H1 (cell line): ENCODE measurements at regions not wholly inside any gene's neighbourhood (a gene's known extent, or its start where the extent isn't known, plus 50 kb on each side); places are given as distances from the start of the nearest gene placed in this dataset.

Source experiments
- CHD7 ChIP-seq: fragments of 300-600 bp; sonication (generic); IDR thresholded peaks from 2 replicates; pipeline ENCODE4 v1.7.1; 2012; ENCODE audit warnings: low read length, moderate library complexity, mild to moderate bottlenecking, inconsistent platforms; ENCODE audit not compliant: insufficient replicate concordance
- PHF8 ChIP-seq: fragments of 200-600 bp; sonication (generic); conservative IDR thresholded peaks from 2 replicates; pipeline ENCODE4 v1.7.1; 2012; ENCODE audit warnings: low read depth, mild to moderate bottlenecking, inconsistent platforms, low read length, moderate library complexity

- TF ChIP-seq CHD7: no peak
- TF ChIP-seq PHF8: no peak
Measured at GRCh38 chr17:33940769-33941370, 314.2 kb upstream of the CCL2 start (continued).
